Ramos (cell line): ENCODE measurements at regions not wholly inside any gene's neighbourhood (a gene's known extent, or its start where the extent isn't known, plus 50 kb on each side); places are given as distances from the start of the nearest gene placed in this dataset.
"Not testable (repeated sequence)": the region's sequence is repeated elsewhere in the genome, so short reads cannot be mapped to it uniquely, and the experiment has no call there.

Experiments
- in situ Hi-C: fragments of 300-500 bp; cut with MboI; formaldehyde crosslinking; loops from one replicate; pipeline ENCODE4 v1.14.3; 2022; ENCODE audit warnings: low sequenced_read_pairs; ENCODE audit not compliant: unreplicated experiment

DNA sequence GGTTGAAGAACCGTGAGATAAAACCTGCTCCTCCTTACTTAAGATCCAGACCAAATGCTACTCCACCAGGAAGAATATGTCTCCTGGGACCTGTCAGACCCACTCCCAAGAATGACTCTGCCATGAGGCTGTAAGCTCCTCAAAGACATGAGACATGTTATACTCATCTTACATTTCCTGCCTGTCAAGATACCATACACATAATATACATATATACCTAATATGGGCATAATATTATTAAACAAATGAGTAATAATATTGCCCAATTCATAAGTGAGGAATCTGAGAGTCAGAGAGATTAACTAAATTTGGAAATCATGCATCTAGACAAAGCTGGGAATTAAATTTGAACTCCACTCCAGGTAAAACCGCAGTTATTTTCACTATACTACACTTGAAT lies 634.9 kb downstream of the LMO4 start:
- in situ Hi-C loops, result loop anchor here (25.0 kb wide), 2 partner anchors 676 to 826 kb away; no protein-coding TSS in a partner anchor

DNA sequence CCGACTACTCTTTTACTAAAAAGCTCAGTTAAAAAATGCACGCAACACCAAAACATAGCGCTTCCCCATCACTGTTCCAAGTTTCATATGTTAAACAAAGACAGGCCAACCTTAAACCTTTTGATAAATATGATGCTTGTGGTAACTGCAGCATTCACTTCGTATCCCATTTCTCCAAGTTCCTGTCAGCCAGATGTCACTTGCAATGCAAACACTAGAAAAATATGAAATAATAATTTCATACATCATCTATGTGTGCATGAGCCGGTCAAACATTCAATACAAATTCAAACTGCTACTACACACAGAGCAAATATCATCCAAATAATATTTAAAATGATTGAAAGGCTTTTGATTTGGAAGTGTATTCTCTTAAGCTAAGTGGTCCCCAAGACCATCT lies 636.5 kb downstream of the LMO4 start:
- in situ Hi-C loops, result loop anchor here (25.0 kb wide), 2 partner anchors 678 to 828 kb away; no protein-coding TSS in a partner anchor

DNA sequence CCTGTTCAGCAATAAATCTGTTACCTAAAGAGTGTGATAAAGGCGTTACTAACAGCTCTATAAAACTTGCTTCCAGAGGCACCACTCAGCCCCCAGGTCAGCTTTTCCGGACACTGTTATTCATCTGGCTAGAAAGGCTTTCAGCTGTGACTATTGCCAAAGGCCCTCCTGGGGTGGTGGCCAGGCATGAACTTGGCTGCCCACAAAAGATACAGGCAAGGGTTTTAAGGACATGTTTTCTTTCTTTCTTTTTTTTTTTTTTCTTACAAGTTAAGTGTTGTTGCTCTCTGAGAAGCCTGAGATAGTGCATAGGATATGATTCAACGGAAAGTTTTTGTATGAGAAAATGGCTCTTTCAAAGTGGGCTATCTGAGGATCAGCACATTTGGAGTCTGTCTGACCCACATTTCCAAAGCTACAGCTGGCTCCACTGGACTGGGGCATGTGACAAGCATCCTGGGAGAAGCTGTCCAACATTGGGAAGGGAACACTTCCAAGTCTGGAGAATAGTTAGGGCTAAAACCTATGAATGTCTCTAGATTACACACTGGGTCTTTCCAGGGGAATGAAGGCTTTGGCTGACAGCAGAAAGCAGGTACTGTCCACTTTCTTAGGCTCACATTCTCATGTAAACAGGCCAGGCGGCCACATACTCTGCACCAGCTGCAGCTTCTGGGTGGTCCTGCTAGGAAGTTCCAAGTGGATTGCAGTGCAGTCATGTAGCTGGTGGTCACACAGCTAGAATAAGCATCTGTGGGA lies 639.7 kb downstream of the LMO4 start:
- in situ Hi-C loops, result loop anchor here (25.0 kb wide), 2 partner anchors 681 to 831 kb away; no protein-coding TSS in a partner anchor

DNA sequence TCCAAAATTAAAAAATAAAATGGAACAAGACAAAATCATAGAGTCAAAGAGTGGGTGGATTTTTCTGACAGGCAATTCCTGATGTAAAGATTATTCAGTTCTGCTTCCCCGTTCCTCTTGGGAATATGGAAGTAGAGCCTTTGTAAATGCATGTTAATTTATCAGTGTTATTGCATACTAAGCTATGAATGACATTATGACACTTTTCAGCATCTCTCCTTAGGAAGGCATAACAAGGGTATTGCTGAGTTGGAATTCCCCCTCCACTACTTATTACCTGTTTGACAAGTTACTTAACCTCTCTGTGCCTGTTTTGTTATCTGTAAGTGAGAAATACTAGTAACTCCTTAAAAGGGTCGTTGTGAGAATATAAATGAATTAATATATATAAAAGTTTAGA lies 640.4 kb downstream of the LMO4 start:
- in situ Hi-C loops, result loop anchor here (25.0 kb wide), 2 partner anchors 682 to 832 kb away; no protein-coding TSS in a partner anchor

DNA sequence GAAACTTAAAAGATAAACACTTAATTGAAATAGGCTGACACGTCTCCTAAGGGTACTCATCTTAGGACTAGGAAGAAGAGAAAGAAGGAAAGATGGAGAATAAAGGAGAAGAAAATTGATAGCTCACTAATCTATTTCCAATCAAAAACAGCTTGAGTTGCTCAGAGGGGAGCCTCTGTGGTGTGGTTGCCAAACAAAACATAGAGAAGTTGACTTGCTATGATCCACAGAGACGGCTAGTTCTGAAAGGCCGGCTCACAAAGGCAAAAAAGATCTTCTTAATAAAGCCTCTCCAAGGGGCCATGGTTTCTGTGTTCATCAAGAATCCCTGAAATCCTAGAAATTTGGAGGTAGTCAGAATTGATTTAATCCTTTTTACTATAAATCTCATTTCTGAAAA lies 644.1 kb downstream of the LMO4 start:
- in situ Hi-C loops, result loop anchor here (25.0 kb wide), 2 partner anchors 686 to 836 kb away; no protein-coding TSS in a partner anchor

DNA sequence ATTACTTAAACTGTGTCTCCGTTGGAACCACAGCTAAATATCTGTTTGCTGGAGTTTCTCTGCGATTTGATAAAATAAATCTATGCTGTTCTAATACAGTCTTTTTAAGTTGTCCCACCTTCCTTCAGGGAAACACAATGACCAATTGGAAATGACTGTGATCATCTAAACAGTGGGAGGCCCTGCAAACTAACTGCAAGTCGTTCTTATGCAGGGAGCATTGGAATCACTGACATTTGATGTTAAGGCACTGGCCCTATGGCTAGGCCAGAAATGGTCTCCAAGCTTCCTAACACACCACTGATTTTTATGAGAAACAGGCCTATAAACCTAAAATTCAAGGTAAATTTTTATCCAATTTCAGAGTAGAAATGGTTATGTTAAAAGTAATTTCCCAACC lies 645.2 kb downstream of the LMO4 start:
- in situ Hi-C loops, result loop anchor here (25.0 kb wide), 2 partner anchors 687 to 837 kb away; no protein-coding TSS in a partner anchor

DNA sequence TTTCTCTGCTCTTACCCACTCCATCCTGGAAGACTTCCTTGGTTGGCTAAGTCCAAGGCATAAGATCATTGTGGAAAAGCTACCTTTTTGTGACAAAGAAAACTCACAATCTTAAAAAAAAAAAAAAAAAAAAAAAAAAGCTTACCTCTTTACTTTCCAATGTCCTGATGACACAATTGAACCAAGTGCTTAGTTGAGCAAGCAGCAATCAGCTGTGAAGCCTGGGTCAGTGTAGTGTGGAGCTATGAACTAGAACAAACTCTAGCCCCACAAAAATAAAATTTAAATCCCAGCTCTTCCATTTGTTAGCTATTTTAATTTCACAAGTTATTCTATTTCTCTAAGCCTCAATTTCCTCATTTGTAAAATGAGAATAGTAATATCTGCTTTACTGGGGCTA lies 647.6 kb downstream of the LMO4 start:
- in situ Hi-C loops, result no loop called here

DNA sequence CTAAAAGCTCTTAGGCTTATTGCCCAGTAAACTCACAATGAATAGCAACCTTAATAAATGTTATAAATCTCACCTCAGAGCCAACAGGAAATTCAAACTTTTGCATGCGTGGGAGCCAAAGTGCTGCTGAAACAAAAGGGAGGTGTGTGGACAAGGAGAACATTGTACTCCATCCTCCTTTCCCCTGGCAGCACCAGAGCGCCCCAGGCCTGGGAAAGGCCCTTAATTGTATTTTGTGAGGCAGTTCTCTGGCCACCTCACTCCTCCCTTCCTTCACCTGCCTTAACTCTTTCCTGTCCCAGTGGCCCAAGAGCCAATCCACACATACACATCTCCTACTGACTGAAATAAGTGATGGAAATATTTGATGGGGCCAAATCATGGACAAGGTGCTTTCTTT lies 648.5 kb downstream of the LMO4 start:
- in situ Hi-C loops, result no loop called here

DNA sequence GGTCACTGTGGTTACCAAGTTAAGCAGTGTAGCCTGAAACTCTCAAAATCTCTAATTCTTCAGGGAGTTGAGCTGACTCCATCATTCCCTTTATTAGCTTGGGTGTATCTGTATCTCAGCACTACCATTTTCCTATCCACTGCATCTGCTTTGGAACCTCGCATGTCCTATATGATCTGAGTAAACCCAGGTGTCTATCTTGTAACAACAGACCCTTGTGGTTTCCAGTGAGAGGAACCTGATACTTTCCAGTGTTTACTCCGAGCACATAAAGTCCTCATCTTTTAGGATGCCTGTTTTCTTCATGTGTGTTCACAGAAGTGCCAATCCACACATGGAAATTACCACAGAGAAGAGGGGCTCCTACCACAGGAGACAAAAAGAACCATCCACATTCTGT lies 650.4 kb downstream of the LMO4 start:
- in situ Hi-C loops, result no loop called here

DNA sequence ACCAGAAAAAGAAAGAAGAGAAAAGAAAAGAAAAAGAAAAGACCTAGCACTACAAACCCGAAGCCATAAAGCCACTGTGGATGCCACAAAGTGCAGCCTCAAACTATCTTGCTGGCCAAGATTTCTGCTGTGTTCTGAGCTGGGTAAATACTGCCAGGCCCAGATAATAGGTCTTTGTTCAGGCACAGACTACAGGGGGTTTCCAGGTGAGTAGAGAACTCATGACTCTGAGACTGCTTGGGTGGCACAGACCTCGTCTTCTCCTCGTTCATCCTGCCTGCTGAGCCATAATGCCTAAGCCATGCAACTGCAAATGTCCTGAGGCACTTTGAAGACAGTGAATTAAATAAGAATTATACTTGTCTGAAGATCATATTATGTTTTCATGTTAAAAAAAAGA lies 651.8 kb downstream of the LMO4 start:
- in situ Hi-C loops, result no loop called here

DNA sequence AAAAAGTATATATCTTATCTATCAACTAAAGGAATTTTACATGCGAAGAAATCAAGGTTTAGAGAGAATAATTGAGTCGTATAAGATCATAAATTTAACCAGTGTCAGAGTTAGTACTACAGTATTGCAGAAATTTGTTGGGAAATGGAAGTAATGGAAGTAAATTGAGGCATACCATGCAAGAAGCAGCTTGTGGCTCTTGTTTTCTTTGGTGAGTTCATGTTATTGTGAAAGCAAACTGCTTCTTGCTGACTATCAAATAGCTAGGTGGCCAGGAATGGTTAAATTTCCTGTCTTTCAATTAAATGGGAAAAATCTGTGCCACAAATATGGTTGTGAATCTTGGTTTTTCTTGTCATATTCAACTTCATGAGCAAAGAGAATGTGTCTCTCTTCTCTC lies 652.7 kb downstream of the LMO4 start:
- in situ Hi-C loops, result no loop called here

DNA sequence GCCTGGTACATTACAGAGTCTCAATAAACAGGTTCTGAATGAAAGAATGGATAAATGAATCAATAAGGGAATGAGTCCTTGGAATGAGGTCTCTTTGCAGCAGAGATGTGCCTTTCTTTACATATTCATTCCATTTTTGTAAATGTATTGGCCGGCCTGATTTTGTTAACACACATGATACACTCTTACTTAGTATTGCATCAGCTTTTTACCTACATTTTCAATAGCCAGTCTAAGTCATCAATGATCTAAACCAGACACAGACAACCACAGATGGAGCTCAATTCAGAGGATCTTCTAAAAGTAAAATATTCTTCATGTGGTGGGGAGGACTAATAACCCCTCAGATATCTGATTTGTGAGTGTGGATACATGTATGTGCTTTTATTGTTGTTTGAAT lies 653.1 kb downstream of the LMO4 start:
- in situ Hi-C loops, result no loop called here

DNA sequence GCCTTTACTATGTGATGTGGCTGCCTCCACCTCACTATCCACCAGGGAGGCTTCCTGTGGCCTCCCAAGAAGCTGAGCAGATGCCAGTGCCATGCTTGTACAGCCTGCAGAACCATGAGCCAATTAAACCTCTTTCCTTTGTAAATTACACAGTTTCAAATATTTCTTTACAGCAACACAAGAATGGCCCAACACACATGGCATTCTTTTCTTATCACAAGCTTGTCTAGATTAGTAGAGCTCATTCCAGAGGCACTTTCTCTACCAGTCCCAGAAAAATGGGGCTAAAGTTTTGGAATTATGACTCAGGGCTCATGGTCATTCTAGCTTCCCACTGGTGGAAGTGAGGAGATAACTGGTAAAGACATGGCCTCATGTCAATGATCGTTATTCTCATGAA lies 655.2 kb downstream of the LMO4 start:
- in situ Hi-C loops, result no loop called here

DNA sequence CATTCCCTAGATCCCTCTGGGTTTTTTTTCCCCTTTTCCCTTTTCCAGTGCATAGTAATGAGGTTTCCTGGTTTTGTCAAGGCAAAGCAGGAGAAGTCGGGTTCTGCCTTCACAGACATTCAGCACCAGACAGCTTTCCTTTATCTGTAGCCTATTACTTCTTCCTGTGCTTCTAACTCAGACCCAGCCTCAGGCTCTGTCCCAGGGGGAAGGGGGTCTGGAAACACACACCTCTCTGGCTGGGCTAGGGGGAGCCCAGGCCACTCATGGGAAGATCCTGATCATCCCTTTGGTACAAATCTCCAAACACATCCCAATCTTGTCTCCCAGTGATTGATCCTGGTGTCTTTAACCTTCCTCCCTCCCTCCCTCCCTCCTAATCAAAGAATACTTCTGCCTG lies 656.4 kb downstream of the LMO4 start:
- in situ Hi-C loops, result no loop called here

DNA sequence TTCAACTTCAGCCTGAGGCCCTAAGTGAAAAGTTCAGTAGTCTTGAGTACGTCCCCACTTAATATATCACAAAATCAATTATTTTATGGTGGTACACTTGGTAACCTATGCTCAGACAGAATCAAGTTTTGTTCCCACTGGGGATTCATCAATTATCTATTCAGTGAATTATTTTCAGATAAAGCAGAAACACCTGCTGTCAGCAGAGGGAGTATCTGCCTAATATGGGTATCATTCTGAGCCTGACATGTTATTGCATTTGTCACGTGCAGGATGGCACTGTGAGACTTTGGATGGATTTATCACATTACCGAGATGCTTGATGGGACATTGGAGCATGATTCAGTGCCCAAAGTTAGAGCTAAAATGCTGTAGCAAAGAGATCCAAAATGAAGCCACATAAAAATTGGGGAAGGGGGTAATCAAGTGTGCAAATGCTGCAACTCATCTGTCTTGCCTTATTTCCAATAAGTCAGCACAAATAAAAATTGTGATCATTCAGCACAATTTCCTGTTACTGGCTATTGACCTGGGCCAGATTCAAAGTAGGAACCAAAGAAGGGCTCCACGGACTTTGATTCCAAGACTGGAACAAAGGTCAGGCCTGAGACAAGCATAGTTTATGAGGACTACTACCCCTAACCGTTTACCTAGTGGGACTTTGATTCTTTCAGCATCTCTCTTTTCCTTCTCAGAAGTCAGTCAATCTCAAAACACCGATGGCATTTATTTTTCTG lies 657.6 kb downstream of the LMO4 start:
- in situ Hi-C loops, result no loop called here

DNA sequence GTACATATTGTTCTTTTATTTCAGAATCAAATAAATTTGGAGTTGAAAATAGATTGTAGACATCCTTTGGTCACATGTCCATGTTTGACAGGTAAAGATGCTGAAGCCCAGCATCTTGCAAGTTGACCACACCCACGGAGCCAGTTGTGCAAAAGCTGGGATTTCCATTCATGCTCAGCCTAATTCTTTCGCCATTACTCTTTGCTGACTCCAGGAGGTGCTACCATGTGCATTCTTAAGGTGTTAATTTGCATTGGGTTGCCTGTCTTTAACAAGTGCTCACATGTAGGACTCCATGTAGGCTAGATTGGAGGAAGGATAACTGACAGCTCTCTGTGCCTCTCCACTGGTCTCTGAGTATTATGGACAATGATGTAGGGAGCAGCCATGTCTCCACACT lies 660.7 kb downstream of the LMO4 start:
- in situ Hi-C loops, result no loop called here

DNA sequence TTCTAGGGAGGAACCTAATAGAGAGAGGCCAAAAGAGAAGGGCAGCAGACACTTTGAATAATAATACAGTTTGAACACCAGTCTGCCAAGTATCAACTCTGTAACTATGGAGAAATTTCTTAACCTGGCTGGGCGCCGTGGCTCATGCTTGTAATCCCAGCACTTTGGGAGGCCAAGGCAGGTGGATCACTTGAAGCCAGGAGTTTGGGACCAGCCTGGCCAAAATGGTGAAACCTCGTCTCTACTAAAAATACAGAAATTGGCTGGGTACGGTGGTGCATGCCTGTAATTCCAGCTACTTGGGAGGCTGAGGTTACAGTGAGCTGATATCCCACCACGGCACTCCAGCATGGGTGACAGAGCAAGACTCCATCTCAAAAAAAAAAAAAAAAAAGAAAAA lies 663.9 kb downstream of the LMO4 start:
- in situ Hi-C loops, result not testable (repeated sequence)

DNA sequence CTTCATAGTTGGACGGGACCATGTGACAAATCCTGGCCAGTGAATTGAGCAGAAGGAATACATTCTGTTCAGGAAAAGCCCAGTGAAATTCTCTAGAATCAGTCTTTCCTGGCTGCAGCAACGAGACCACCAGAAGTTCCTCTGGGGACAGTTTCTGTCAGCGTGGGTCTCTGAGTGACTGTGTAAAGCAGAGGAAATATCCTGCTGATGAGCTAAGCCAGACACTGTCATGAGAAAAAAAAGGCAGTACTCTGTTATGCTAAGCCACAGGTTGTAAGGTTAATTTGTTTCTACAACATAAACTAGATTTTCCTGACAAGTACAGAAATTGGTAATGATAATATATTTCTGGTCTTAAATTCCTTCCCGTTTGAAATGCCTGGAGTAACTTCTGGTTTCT lies 664.4 kb downstream of the LMO4 start:
- in situ Hi-C loops, result no loop called here

DNA sequence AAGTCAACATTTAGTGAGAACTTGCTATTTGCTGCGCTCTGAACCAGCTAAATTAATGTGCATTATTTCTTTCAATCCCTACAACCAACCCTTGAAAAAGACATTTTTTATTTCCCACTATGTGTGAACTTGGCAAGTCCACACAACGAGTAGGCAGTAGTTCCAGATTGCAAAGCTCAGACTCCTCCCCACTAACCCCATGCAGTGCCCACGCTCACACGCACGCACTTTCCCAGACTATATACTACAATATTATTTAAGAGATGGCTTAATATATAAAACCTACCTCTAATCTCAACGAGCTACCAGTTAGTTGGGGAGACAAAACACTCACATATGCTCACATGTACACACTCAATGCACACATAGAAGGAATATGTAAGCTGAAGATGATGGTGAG lies 671.2 kb downstream of the LMO4 start:
- in situ Hi-C loops, result no loop called here

DNA sequence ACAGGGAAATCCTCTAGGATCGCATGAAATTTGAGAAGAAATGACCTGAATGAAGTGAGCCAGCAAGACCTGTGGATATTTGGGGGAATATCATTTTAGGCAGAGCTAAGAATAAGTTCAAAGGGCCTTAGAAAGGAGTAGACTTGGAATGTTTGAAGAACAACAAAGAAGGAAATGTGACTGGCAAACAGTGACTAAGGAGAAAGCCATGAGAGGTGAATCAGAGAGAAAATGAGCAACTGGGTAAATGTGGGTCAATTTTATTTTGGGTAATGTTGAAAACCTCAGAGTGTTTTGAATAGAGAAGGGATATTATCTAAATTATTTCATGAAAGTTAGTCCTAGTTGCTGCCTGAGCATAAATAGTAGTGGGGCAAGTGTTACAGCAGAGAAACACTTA lies 672.8 kb downstream of the LMO4 start:
- in situ Hi-C loops, result no loop called here

DNA sequence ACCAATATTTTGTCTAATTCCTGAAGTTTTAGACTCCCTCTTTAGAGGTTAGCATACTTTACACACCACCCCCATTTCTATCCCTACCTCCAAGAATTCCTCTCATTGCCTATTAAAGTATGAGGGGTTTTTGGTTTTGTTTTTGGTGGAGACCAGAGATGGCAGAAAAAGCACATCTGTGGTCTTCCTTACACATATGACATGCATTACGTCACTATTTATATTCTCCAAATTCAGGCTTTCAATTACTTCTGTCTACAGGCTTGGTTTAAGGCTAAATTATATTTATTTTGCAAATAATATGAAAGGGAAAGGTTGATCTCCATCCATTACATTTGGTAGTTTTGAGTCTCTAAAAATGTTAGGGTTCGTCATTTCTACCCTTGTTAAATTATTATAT lies 674.6 kb downstream of the LMO4 start:
- in situ Hi-C loops, result no loop called here

DNA sequence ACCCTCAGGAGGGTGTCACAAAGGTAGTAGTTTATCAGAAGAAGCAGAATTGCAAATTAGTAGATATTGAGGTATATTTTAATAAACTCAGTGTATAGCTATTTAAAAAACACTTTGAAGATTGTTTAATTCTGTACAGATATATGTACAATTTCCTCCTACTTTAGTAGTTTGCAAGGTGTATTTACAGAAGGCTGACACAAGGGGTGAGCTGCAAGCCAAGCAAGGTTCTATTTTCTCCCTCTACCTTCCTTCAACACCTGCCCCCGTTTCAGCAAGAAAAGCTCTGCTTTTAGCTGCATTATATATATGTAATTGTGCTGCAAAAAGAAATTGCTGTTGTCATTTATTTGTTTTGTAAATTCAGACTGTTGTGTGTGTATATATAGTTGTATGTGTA lies 674.2 kb upstream of the PKN2 start:
- in situ Hi-C loops, result no loop called here
